ENCODE measurements at regions not wholly inside any gene's neighbourhood (a gene's known extent, or its start where the extent isn't known, plus 50 kb on each side); places are given as distances from the start of the nearest gene placed in this dataset.
"Not testable (repeated sequence)": the region's sequence is repeated elsewhere in the genome, so short reads cannot be mapped to it uniquely, and the experiment has no call there.

- Histone ChIP-seq H3K4me3 (ENCODE audit: low read depth, low read length) (no peak overlapping the region), H3K9ac (ENCODE audit: low read length) (no peak overlapping the region), H3K4me1 (ENCODE audit: control insufficient read depth, insufficient read depth, low read length) (peaks cover 8% of the 10 kb centered on the region; the same call in 1 of the 2 replicates), H3K27me3 (ENCODE audit: control insufficient read depth, insufficient read depth, low read length) (no peaks in the 10 kb centered on the region), H3K9me3 (ENCODE audit: control insufficient read depth, insufficient read depth, low read depth, low read length) (no peaks in the 10 kb centered on the region), H3K36me3 (ENCODE audit: control insufficient read depth, insufficient read depth, low read length) (no peaks in the 10 kb centered on the region), H3K27ac (ENCODE audit: low read depth, low read length) (no peak overlapping the region)
Measured at GRCh38 chr5:24177821-24178220, 467.0 kb downstream of the CDH10 start.

DNA sequence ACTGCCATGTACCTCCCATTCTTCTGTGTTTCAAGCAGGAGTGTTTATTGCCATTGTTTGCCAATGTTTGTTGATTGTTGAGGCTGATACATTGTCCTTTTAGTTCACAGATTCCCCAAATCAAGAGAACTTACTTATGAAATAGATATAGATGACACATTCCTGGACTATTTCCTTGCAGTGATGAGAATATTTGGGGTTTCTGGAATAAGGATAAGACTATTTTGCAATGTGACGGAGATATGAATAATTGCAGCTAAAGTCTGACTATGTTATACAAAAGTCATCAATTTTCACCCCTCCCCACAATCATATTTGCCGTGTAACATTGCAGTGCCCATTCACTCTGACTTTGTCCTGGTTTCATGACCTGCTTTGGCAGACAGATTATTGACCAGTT, 460.8 kb downstream of the CDH10 start:
- Histone ChIP-seq H3K4me3 (ENCODE audit: low read depth, low read length) (no peak overlapping the region), H3K27me3 (ENCODE audit: control insufficient read depth, insufficient read depth, low read length) (no peaks in the 10 kb centered on the region), H3K4me1 (ENCODE audit: control insufficient read depth, insufficient read depth, low read length) (no peaks in the 10 kb centered on the region), H3K36me3 (ENCODE audit: control insufficient read depth, insufficient read depth, low read length) (no peaks in the 10 kb centered on the region), H3K9ac (ENCODE audit: low read length) (no peak overlapping the region), H3K27ac (ENCODE audit: low read depth, low read length) (no peak overlapping the region), H3K9me3 (ENCODE audit: control insufficient read depth, insufficient read depth, low read depth, low read length) (no peaks in the 10 kb centered on the region)

DNA sequence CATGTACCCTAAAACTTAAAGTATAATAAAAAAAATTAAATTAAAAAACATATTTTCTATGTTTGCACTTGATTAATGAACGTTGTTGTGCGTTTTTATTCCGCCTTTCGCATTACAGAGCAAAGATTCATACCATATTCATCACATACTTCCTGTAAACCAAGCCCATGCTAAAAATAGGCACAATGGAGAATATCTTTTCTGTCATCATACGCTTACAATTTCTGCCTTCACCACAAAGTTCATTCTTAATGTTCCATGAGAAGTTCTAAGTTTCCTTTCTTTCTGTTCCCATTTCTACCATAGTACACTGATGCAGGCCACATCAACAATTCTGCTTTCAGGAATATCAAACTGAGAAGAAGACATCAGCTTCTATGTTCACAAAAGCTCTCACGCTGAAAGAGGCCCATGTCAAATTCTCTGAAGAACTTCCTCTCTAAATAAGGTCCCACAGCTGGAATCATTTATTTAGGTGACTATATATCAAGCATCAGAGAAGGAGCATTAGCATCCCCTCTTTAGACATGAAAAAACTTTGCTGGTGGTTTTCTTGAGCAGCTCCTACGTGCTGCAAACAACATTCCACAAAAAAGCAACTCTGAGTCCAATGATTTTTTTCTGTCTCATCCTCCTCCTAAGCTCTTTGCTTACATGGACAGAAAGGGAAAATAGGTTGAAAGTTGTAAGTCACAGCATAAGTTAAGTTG, 456.4 kb downstream of the CDH10 start:
- Histone ChIP-seq H3K9ac (ENCODE audit: low read length) (no peak overlapping the region), H3K4me1 (ENCODE audit: control insufficient read depth, insufficient read depth, low read length) (no peaks in the 10 kb centered on the region), H3K36me3 (ENCODE audit: control insufficient read depth, insufficient read depth, low read length) (no peaks in the 10 kb centered on the region), H3K27me3 (ENCODE audit: control insufficient read depth, insufficient read depth, low read length) (no peaks in the 10 kb centered on the region), H3K9me3 (ENCODE audit: control insufficient read depth, insufficient read depth, low read depth, low read length) (no peaks in the 10 kb centered on the region), H3K27ac (ENCODE audit: low read depth, low read length) (no peak overlapping the region), H3K4me3 (ENCODE audit: low read depth, low read length) (no peak overlapping the region)

- no peak overlapping the region for H3K4me3 ChIP-seq (ENCODE audit: low read depth, low read length)
- no peak overlapping the region for H3K27ac ChIP-seq (ENCODE audit: low read depth, low read length)
- no peaks in the 10 kb centered on the region for H3K4me1 ChIP-seq (ENCODE audit: control insufficient read depth, insufficient read depth, low read length)
- H3K36me3 ChIP-seq (ENCODE audit: control insufficient read depth, insufficient read depth, low read length), result no peaks in the 10 kb centered on the region
- no peaks in the 10 kb centered on the region for H3K9me3 ChIP-seq (ENCODE audit: control insufficient read depth, insufficient read depth, low read depth, low read length)
- H3K9ac ChIP-seq (ENCODE audit: low read length), result no peak overlapping the region
- H3K27me3 ChIP-seq (ENCODE audit: control insufficient read depth, insufficient read depth, low read length), result no peaks in the 10 kb centered on the region
Measured at GRCh38 chr5:24196789-24197188, 448.0 kb downstream of the CDH10 start.

GRCh38 chr5:24208686-24209106, 436.1 kb downstream of the CDH10 start:
- Histone ChIP-seq H3K27ac (ENCODE audit: low read depth, low read length) (no peak overlapping the region), H3K4me3 (ENCODE audit: low read depth, low read length) (no peak overlapping the region), H3K9ac (ENCODE audit: low read length) (no peak overlapping the region), H3K9me3 (ENCODE audit: control insufficient read depth, insufficient read depth, low read depth, low read length) (peaks cover under 1% of the 10 kb centered on the region; the same call in 1 of the 2 replicates), H3K27me3 (ENCODE audit: control insufficient read depth, insufficient read depth, low read length) (no peaks in the 10 kb centered on the region), H3K4me1 (ENCODE audit: control insufficient read depth, insufficient read depth, low read length) (peaks cover 14% of the 10 kb centered on the region), H3K36me3 (ENCODE audit: control insufficient read depth, insufficient read depth, low read length) (no peaks in the 10 kb centered on the region)

DNA sequence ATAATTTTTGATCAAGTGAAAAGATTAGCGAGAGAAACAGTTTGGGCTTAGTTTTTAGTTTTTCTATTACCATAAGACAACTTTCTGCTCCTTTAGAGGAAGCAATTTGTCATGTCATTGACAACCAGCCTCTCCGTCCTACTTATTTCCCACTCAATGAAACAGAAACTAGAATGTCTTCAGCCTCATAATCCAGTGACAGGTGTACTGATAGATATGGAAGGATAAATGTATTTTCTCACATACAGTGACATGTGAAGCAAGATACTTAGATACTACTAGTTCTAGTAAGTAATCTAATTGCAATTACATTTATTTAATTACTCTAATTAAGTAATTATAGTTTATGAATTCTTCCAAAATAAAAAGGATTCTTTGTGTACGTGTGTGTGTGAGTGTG, 429.7 kb downstream of the CDH10 start:
- Histone ChIP-seq H3K9ac (ENCODE audit: low read length) (no peak overlapping the region), H3K4me1 (ENCODE audit: control insufficient read depth, insufficient read depth, low read length) (no peaks in the 10 kb centered on the region), H3K9me3 (ENCODE audit: control insufficient read depth, insufficient read depth, low read depth, low read length) (no peaks in the 10 kb centered on the region), H3K27ac (ENCODE audit: low read depth, low read length) (no peak overlapping the region), H3K27me3 (ENCODE audit: control insufficient read depth, insufficient read depth, low read length) (no peaks in the 10 kb centered on the region), H3K36me3 (ENCODE audit: control insufficient read depth, insufficient read depth, low read length) (no peaks in the 10 kb centered on the region), H3K4me3 (ENCODE audit: low read depth, low read length) (no peak overlapping the region)

DNA sequence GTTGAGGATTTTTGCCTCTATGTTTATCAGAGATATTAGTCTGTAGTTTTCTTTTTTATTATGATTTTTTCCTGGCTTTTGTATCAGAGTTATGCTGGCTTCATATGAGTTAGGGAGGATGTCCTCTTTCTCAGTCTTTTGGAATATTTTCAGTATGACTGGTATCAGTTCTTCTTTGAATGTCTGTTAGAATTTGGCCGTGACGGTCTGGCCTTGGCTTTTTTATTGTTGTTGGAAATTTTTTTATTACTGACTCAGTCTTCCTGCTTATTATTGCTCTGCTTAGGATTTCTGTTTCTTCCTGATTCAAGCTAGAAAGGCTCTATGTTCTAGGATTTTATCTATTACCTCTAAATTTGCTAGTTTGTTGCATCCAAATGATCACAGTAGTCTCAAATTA, 421.9 kb downstream of the CDH10 start:
- Histone ChIP-seq H3K27me3 (ENCODE audit: control insufficient read depth, insufficient read depth, low read length) (no peaks in the 10 kb centered on the region), H3K9ac (ENCODE audit: low read length) (no peak overlapping the region), H3K9me3 (ENCODE audit: control insufficient read depth, insufficient read depth, low read depth, low read length) (no peaks in the 10 kb centered on the region), H3K27ac (ENCODE audit: low read depth, low read length) (no peak overlapping the region), H3K4me1 (ENCODE audit: control insufficient read depth, insufficient read depth, low read length) (no peaks in the 10 kb centered on the region), H3K4me3 (ENCODE audit: low read depth, low read length) (no peak overlapping the region), H3K36me3 (ENCODE audit: control insufficient read depth, insufficient read depth, low read length) (no peaks in the 10 kb centered on the region)

- H3K27ac ChIP-seq (ENCODE audit: low read depth, low read length), result no peak overlapping the region
- no peak overlapping the region for H3K4me3 ChIP-seq (ENCODE audit: low read depth, low read length)
- no peaks in the 10 kb centered on the region for H3K27me3 ChIP-seq (ENCODE audit: control insufficient read depth, insufficient read depth, low read length)
- H3K36me3 ChIP-seq (ENCODE audit: control insufficient read depth, insufficient read depth, low read length), result no peaks in the 10 kb centered on the region
- no peaks in the 10 kb centered on the region for H3K9me3 ChIP-seq (ENCODE audit: control insufficient read depth, insufficient read depth, low read depth, low read length)
- no peak overlapping the region for H3K9ac ChIP-seq (ENCODE audit: low read length)
- no peaks in the 10 kb centered on the region for H3K4me1 ChIP-seq (ENCODE audit: control insufficient read depth, insufficient read depth, low read length)
Measured at GRCh38 chr5:24225051-24225450, 419.7 kb downstream of the CDH10 start.

DNA sequence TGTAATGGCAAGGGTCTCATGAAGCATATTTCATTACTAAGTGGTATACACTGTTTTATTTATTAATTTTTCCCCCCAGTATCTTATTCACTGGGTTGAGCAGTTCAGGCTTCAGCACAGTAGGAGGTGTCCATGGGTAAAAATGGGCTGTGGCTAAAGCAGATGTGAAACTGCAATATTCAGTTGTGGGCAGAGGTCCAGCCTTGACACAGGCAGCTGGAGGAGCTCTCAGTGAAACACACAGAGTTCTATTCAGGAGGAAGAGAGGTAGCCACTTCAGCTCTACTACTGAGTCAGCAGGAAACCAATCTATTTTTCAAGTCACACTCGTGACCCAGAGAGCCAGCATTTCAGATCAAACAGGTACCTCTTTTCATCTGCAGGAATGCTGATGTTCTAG, 418.3 kb downstream of the CDH10 start:
- Histone ChIP-seq H3K9ac (ENCODE audit: low read length) (no peak overlapping the region), H3K27ac (ENCODE audit: low read depth, low read length) (no peak overlapping the region), H3K9me3 (ENCODE audit: control insufficient read depth, insufficient read depth, low read depth, low read length) (no peaks in the 10 kb centered on the region), H3K36me3 (ENCODE audit: control insufficient read depth, insufficient read depth, low read length) (no peaks in the 10 kb centered on the region), H3K27me3 (ENCODE audit: control insufficient read depth, insufficient read depth, low read length) (no peaks in the 10 kb centered on the region), H3K4me3 (ENCODE audit: low read depth, low read length) (no peak overlapping the region), H3K4me1 (ENCODE audit: control insufficient read depth, insufficient read depth, low read length) (no peaks in the 10 kb centered on the region)

GRCh38 chr5:24227881-24228280, 416.9 kb downstream of the CDH10 start:
- not testable (repeated sequence) for H3K36me3 ChIP-seq (ENCODE audit: control insufficient read depth, insufficient read depth, low read length); H3K4me1 ChIP-seq (ENCODE audit: control insufficient read depth, insufficient read depth, low read length); H3K27me3 ChIP-seq (ENCODE audit: control insufficient read depth, insufficient read depth, low read length); H3K4me3 ChIP-seq (ENCODE audit: low read depth, low read length); H3K9ac ChIP-seq (ENCODE audit: low read length); H3K27ac ChIP-seq (ENCODE audit: low read depth, low read length); H3K9me3 ChIP-seq (ENCODE audit: control insufficient read depth, insufficient read depth, low read depth, low read length)

DNA sequence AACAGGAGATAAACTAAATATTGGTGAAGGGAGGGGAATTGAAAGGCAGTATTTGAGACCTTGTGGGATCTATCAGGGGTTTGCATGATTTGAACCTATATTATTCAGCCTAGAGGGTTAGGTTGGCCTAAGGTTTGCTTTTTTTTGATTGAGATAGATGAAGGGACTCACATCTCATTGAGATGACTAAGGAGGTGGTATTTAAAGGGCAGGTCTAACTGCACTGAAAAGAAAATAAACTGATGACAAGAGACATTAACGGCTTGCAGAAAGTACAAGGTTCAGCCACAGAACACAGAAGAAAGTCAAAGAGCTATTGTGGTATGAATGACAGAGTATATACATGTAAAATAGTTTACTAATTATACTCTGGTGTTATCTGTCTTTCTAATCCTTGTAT, 412.7 kb downstream of the CDH10 start:
- Histone ChIP-seq H3K4me3 (ENCODE audit: low read depth, low read length) (no peak overlapping the region), H3K9ac (ENCODE audit: low read length) (no peak overlapping the region), H3K27ac (ENCODE audit: low read depth, low read length) (no peak overlapping the region), H3K9me3 (ENCODE audit: control insufficient read depth, insufficient read depth, low read depth, low read length) (no peaks in the 10 kb centered on the region), H3K27me3 (ENCODE audit: control insufficient read depth, insufficient read depth, low read length) (no peaks in the 10 kb centered on the region), H3K4me1 (ENCODE audit: control insufficient read depth, insufficient read depth, low read length) (no peaks in the 10 kb centered on the region), H3K36me3 (ENCODE audit: control insufficient read depth, insufficient read depth, low read length) (no peaks in the 10 kb centered on the region)
